ENCODE measurements at regions not wholly inside any gene's neighbourhood (a gene's known extent, or its start where the extent isn't known, plus 50 kb on each side); places are given as distances from the start of the nearest gene placed in this dataset.
A peak's percentile ranks its signal among the peaks of the same experiment; 100 is the strongest.
"Not testable (repeated sequence)": the region's sequence is repeated elsewhere in the genome, so short reads cannot be mapped to it uniquely, and the experiment has no call there.

DNA sequence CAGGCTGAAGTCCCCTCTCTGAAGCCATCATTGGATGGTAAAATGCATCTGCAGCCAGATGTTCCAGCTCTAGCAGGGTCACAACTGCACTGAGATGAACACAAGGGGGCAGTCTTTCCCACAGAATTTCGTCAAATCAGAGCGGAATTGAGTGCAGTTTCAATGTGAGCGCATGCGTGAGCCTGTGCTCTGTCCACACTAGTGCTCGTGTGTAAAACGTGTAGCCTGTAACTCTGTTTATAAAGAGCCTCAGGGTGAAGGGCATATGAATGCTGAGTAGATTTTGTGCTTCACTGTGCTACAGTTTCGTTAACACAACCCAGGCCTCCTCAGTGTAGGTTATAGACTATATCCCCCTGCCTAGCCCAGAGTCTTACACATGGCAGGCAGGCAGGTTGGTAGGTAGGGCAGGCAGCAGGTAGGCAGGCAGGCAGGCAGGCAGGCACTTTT, 92.7 kb upstream of the GOLGA6L4 start:
- no peak for TF ChIP-seq EZH2phosphoT487 (IDR thresholded peaks at IDR 0.05; ENCODE audit: borderline replicate concordance)
- peak; percentile 80 for TF ChIP-seq CTCF (conservative IDR thresholded peaks at IDR 0.05; ENCODE audit: low read length)
- no peaks in the 10 kb centered on the region for H3K27me3 ChIP-seq (ENCODE audit: insufficient read depth, low read length, poor library complexity, severe bottlenecking)
- H3F3A ChIP-seq (ENCODE audit: low read depth), result no peaks in the 10 kb centered on the region
- no peaks in the 10 kb centered on the region for H3K4me1 ChIP-seq (ENCODE audit: insufficient read depth, low read length, poor library complexity, severe bottlenecking)
- no peaks in the 10 kb centered on the region for H4K20me1 ChIP-seq (ENCODE audit: insufficient read depth, low read length, poor library complexity, severe bottlenecking)
- H3K79me2 ChIP-seq (ENCODE audit: insufficient read depth, low read length), result no peaks in the 10 kb centered on the region
- no peak overlapping the region for H3K4me2 ChIP-seq (ENCODE audit: low read depth, low read length, poor library complexity, severe bottlenecking)
- no peak overlapping the region for H3K9ac ChIP-seq (ENCODE audit: low read depth, low read length, poor library complexity, severe bottlenecking)
- no peak overlapping the region for H3K4me3 ChIP-seq (ENCODE audit: low read length, poor library complexity, severe bottlenecking)
- H3K9me3 ChIP-seq (ENCODE audit: insufficient read depth, low read depth, low read length), result no peaks in the 10 kb centered on the region
- H2AFZ ChIP-seq (ENCODE audit: low read length), result peak overlapping the region; percentile 79; the same call in 1 of the 2 replicates
- no peaks in the 10 kb centered on the region for H3K9me2 ChIP-seq (replicated peaks; ENCODE audit: low read depth, low read length)
- no peaks in the 10 kb centered on the region for H3K36me3 ChIP-seq (ENCODE audit: insufficient read depth, low read length)

GRCh38 chr15:84143753-84144314, 91.7 kb upstream of the GOLGA6L4 start:
- Histone ChIP-seq H4K20me1 (ENCODE audit: insufficient read depth, low read length, poor library complexity, severe bottlenecking) (no peaks in the 10 kb centered on the region), H3K4me3 (ENCODE audit: low read length, poor library complexity, severe bottlenecking) (no peak overlapping the region), H3K4me2 (ENCODE audit: low read depth, low read length, poor library complexity, severe bottlenecking) (no peak overlapping the region), H3K9me3 (ENCODE audit: insufficient read depth, low read depth, low read length) (no peaks in the 10 kb centered on the region), H3F3A (ENCODE audit: low read depth) (no peaks in the 10 kb centered on the region), H3K79me2 (ENCODE audit: insufficient read depth, low read length) (no peaks in the 10 kb centered on the region), H3K9me2 (replicated peaks; ENCODE audit: low read depth, low read length) (no peaks in the 10 kb centered on the region), H3K4me1 (ENCODE audit: insufficient read depth, low read length, poor library complexity, severe bottlenecking) (no peaks in the 10 kb centered on the region), H3K9ac (ENCODE audit: low read depth, low read length, poor library complexity, severe bottlenecking) (no peak overlapping the region), H3K36me3 (ENCODE audit: insufficient read depth, low read length) (no peaks in the 10 kb centered on the region), H3K27me3 (ENCODE audit: insufficient read depth, low read length, poor library complexity, severe bottlenecking) (no peaks in the 10 kb centered on the region), H2AFZ (ENCODE audit: low read length) (no peak overlapping the region)
- TF ChIP-seq CTCF (conservative IDR thresholded peaks at IDR 0.05; ENCODE audit: low read length) (no peak), EZH2phosphoT487 (IDR thresholded peaks at IDR 0.05; ENCODE audit: borderline replicate concordance) (no peak)

GRCh38 chr15:84144946-84145345, 90.6 kb upstream of the GOLGA6L4 start:
- not testable (repeated sequence) for H3K4me3 ChIP-seq (ENCODE audit: low read length, poor library complexity, severe bottlenecking); H4K20me1 ChIP-seq (ENCODE audit: insufficient read depth, low read length, poor library complexity, severe bottlenecking); H3K79me2 ChIP-seq (ENCODE audit: insufficient read depth, low read length); H3K4me2 ChIP-seq (ENCODE audit: low read depth, low read length, poor library complexity, severe bottlenecking); H2AFZ ChIP-seq (ENCODE audit: low read length); H3K36me3 ChIP-seq (ENCODE audit: insufficient read depth, low read length); H3K4me1 ChIP-seq (ENCODE audit: insufficient read depth, low read length, poor library complexity, severe bottlenecking); H3K9ac ChIP-seq (ENCODE audit: low read depth, low read length, poor library complexity, severe bottlenecking); H3F3A ChIP-seq (ENCODE audit: low read depth); H3K9me3 ChIP-seq (ENCODE audit: insufficient read depth, low read depth, low read length); H3K9me2 ChIP-seq (replicated peaks; ENCODE audit: low read depth, low read length); H3K27me3 ChIP-seq (ENCODE audit: insufficient read depth, low read length, poor library complexity, severe bottlenecking)

- not testable (repeated sequence) for H3K4me3 ChIP-seq (ENCODE audit: low read length, poor library complexity, severe bottlenecking); H4K20me1 ChIP-seq (ENCODE audit: insufficient read depth, low read length, poor library complexity, severe bottlenecking); H3K4me2 ChIP-seq (ENCODE audit: low read depth, low read length, poor library complexity, severe bottlenecking); H3K9me3 ChIP-seq (ENCODE audit: insufficient read depth, low read depth, low read length); H3K9me2 ChIP-seq (replicated peaks; ENCODE audit: low read depth, low read length); H3K36me3 ChIP-seq (ENCODE audit: insufficient read depth, low read length); H3K27me3 ChIP-seq (ENCODE audit: insufficient read depth, low read length, poor library complexity, severe bottlenecking); H3K79me2 ChIP-seq (ENCODE audit: insufficient read depth, low read length); H3K4me1 ChIP-seq (ENCODE audit: insufficient read depth, low read length, poor library complexity, severe bottlenecking); H2AFZ ChIP-seq (ENCODE audit: low read length); H3K9ac ChIP-seq (ENCODE audit: low read depth, low read length, poor library complexity, severe bottlenecking); H3F3A ChIP-seq (ENCODE audit: low read depth)
These were observed 89.3 kb upstream of the GOLGA6L4 start for GRCh38 chr15:84146299-84146698.

- not testable (repeated sequence) for H3F3A ChIP-seq (ENCODE audit: low read depth); H3K79me2 ChIP-seq (ENCODE audit: insufficient read depth, low read length); H3K4me1 ChIP-seq (ENCODE audit: insufficient read depth, low read length, poor library complexity, severe bottlenecking); H3K9me2 ChIP-seq (replicated peaks; ENCODE audit: low read depth, low read length); H3K9ac ChIP-seq (ENCODE audit: low read depth, low read length, poor library complexity, severe bottlenecking); H3K4me2 ChIP-seq (ENCODE audit: low read depth, low read length, poor library complexity, severe bottlenecking); H3K4me3 ChIP-seq (ENCODE audit: low read length, poor library complexity, severe bottlenecking); H4K20me1 ChIP-seq (ENCODE audit: insufficient read depth, low read length, poor library complexity, severe bottlenecking); H3K27me3 ChIP-seq (ENCODE audit: insufficient read depth, low read length, poor library complexity, severe bottlenecking); H2AFZ ChIP-seq (ENCODE audit: low read length); H3K36me3 ChIP-seq (ENCODE audit: insufficient read depth, low read length); H3K9me3 ChIP-seq (ENCODE audit: insufficient read depth, low read depth, low read length)
These were observed 88.3 kb upstream of the GOLGA6L4 start for GRCh38 chr15:84147307-84147706.

All from Loucy (cell line).